T1000 (cell line): ENCODE measurements at regions not wholly inside any gene's neighbourhood (a gene's known extent, or its start where the extent isn't known, plus 50 kb on each side); places are given as distances from the start of the nearest gene placed in this dataset.

Experiments
- DNase-seq: peaks from one replicate; lab custom pipeline; 2025; ENCODE audit warnings: mixed read lengths; lab: John Stamatoyannopoulos, UW

DNA sequence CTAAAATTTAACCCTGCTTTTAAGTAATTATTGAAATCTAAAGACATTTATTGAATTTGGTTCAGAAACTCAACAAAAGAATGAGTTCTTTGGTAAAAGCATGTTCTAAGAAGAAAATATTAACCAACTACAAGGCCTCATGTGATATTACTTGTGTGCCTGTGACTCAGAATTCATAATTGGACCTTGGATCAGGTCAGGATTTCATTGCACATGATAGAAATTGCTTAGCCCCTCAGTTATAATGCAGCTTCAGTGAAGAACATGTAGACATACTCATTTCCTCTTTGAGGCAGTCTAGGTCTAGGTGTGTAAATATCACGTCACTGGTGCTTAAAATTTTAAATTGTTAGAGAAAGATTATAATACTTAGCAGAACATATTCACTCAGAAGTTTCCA, 410.0 kb upstream of the SOX9 start:
- no peak for DNase-seq

DNA sequence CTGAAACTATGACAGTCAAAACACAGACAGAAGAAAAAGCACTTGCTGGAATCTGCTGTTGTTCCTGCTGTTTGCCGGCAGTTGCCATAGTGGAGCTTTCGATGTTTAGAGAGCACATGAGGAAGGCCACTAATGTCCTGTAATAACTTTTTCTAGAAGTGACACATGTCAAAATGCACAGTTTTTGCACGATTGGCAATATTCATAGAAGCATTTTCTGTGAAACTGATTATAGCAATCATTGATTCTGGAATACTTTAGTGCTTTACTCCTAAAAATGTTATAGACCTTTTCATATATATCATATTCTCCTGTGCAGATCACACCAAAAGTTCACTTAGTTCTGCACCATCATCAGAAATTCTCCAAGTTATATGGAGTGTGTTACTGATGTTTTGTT, 407.0 kb upstream of the SOX9 start:
- DNase-seq: no peak

DNA sequence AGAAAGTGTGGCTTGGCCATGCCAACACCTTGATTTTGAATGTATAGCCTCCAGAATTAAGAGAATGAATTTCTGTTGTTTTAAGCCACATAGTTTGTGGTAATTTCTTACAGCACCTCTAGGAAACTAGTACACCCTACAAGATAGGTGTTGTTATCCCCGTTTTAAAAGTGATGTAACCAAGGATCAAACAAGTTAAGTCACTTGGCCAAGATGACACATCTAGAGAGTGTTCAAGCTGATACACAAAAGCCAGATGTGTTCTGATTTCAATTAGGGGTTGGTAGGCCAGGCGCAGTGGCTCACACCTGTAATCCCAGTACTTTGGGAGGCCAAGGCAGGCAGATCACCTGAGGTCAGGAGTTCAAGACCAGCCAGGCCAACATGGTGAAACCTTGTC, 396.5 kb upstream of the SOX9 start:
- DNase-seq: no peak

DNA sequence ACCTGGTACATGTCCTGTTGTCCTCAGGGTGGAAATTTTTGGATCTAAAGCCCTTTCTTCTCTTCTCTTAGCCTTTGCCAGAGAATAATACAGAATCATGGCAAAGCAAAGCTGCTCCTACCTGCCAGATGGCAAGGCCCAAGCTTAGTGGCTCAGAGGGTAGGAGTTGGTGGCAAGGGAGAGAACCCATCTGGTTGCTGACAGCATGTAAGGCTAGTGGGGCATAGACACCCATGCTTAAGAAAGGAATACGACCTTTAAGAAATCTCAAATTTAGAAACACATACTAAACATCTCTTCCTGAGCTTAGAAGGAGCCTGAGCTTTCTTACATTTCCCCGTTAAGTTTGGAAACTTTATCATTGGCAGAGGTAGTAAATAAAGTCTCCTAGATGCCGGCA, 395.0 kb upstream of the SOX9 start:
- no peak for DNase-seq

DNA sequence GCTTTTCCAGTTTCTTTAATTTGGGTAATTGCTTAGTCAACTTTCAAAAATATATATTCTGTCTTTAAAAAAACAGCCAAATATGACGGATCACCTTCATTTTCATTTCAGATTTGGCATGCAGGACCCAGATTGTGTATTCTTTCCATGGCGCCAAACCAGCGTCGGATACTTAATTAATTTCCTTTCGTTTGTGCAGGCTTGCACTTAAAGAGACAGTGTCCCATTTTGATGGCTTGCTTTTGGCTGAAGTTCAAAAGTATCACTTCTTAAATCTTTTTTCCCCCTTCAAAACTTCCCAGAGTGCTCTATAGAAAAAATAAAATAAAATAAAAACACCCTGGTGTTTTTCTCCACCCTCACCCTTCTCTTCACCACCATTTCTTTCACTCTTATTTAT, 394.5 kb upstream of the SOX9 start:
- no peak for DNase-seq

DNA sequence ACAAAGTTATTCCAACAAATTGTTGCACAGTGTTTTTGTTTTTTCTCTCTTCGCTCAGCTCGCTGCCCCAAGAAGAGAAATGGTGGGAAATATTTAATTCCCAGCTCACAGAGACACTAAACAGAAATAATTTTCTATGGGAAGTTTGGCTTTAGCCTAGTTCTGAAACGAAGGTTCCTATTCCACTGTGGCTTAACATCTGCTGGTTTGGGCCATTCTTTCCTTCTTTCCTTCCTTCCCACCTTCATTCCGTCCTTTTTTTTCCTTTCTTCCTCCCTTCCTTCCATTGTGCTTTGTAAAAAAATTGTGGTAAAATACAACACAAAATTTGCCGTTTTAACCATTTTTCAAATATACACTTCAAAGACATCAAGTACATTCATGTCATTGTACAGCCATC, 393.5 kb upstream of the SOX9 start:
- DNase-seq: no peak

DNA sequence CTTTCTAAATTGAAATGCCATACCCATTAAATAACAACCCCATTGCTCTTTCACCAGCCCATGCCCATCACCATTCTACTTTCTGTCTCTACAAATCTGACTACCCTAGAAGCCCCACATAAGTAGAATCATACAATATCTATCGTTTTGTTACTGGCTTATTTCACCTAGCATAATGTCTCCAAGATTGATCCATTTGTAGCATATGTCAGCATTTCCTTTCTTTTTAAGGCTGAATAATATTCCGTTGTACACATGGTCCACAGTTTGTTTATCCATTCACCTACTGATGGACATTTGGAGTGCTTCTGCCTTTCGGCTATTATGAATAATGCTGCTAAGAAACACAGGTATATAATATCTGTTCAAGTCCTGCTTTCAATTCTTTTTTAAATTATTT, 393.1 kb upstream of the SOX9 start:
- DNase-seq: no peak

DNA sequence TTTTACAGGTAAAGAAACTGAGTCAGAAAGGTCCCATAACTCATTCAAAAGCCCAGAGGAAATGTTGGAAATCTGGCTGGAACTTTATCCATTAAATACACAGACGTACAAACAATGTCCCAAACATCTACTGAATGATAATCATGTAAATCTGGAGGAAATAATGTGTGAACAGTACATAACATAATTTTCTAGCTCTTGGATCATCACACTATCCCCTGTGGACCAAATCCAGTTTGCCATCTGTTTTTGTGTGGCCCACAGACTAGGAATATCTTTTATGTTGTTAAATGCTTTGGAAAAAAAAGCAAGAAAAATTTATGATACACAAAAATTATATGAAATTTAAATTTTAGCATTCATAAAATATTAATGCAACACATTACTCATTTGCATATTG, 389.9 kb upstream of the SOX9 start:
- DNase-seq: no peak

DNA sequence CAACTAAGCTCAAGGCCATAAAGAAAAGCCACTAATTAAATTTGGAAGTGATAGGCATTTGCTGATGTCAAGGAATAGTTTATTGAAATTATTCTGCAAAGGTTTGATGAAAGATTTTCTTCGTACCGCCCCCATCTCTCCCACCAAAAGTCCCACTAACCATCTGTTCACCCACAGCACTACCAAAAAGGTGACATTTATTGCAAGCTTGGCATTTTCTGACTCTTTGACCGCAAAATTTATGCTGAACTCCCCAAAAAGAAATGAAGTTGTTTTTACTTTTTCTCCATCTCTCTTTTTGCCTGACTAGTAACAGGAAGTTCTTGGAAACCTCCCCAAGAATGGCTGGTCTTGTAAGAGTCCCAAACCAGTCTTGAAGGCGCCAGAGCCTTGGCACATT, 384.9 kb upstream of the SOX9 start:
- no peak for DNase-seq

DNA sequence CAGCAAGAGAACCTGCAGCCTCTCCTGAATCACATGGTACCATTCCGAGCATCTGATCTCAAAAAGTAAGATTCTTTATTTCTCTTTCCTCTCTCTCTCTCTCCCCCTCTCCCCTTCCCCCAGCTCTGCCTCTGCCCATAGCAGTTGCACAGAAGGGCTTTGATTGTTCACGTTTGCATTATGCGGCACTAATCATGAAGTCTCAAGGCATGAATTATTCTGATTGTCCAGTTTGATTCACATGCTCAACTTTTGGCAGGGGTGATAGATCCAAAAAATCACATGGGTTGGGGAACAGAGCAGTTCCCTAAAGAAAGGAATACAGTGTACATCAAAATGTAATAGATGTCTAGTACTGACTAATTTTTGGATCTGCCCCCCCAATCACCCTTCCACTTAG, 380.0 kb upstream of the SOX9 start:
- DNase-seq: no peak

DNA sequence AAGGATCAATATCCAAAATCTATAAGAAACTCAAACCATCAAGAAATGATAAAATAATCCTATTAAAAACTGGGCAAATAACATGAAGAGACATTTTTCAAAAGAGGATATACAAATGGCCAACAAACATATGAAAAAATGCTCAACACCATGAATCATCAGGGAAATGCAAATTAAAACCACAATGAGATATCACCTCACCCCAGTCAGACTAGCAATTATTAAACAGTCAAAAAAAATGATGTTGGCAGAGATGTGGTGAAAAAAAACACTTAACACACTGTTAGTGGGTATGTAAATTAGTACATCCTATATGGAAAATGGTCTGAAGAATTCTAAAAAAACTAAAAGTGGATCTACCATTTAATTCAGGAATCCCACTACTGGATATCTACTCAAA, 379.0 kb upstream of the SOX9 start:
- DNase-seq: no peak

DNA sequence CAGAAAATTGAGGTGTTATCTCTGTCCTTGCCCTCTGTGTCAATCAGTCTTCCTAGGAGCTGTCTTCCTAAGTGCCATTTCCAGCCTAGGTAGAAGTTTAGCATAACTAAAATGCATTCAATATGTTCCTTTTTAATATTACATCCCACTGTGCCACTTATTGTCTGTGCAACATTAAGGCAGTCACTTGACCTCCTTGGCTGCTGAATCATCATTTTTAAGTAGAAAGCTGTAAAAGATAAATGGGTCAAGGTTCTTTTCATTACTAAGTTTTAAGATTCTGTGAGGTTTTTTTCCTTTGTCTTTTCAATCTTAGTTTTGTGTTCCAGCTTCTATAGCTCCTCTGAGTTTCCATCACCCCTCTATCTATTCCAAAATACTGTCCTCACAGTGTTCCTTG, 371.9 kb upstream of the SOX9 start:
- DNase-seq: no peak

DNA sequence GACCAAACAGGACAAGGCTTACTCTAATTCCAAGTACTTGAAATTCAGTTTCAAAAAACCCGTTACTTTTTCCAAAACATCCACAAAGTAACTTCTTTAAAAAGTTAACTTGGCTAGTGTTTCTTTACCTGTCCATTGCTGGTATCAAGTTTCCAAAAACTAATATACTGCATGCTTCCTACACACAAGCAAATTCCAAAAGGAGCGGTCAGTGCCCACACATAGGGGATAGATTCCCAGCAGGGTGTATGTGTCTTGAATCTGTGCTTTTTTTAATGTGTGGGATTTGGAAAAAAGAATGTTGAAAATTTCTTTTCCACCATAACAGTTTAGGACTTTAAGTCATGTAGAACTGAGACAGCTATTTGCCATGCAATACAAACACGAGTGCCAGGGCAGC, 367.8 kb upstream of the SOX9 start:
- no peak for DNase-seq

DNA sequence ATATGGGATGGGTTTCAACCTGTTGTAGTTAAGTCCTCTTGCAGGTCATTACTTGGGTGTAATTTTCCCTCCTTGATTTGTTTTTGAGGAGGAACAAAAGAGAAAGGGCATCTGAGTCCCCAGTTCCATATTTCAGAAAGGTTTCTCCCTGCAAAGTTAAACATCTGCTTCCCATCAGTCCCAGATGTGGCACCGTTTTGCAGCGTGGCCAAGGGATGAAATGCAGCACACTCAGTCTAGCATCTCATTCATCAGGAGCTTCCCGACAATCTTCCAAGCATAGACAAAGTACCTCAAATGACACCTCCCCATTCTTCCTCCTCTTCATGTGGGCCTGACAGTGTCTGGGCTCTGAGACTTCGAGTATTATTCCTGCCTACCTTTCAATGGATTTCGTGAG, 363.7 kb upstream of the SOX9 start:
- no peak for DNase-seq

DNA sequence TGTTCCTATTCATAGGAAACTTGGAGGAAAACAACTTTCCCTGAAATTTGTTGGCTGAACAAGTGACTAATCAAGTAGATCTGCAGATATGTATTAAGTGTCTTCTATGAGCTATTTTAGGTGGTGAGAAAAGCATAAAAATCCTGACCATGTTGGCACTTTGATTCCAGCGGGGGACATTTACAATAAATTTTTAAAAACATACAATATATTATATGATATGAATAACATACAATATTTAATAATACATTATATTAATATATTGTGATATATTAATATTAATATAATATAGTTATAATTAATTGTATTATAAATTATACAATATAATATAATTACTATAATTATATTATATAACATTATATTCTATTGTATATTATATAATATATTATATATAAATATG, 362.9 kb upstream of the SOX9 start:
- no peak for DNase-seq

DNA sequence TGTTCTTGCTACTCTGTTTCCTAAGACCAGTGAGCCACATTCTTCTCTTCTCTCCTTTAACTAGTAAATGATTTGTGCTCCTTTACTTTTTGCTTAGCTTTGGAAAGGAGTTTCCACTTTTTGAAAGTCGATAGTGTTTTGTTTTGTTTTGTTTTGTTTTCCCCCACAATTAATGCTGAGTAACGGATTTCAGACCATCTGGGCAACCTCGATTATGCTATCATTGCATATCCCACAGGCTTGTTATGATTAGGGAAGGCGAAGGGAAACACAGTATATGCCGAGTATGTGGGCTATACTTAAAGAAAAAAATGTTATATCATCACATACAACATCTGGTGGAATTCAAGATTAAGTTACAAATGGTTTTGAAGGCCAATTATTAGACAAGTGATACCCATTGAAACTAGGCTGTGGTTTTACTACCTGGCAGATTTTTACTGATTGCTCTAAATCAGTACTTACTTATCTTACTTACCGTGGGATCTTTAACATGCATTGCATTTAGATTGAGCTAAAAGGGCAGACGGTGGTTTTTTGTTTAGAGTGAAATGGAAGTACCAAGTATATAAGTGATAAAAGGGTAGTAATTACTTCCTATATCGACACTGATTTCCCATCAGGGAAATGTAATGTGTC, 361.3 kb upstream of the SOX9 start:
- DNase-seq: no peak

DNA sequence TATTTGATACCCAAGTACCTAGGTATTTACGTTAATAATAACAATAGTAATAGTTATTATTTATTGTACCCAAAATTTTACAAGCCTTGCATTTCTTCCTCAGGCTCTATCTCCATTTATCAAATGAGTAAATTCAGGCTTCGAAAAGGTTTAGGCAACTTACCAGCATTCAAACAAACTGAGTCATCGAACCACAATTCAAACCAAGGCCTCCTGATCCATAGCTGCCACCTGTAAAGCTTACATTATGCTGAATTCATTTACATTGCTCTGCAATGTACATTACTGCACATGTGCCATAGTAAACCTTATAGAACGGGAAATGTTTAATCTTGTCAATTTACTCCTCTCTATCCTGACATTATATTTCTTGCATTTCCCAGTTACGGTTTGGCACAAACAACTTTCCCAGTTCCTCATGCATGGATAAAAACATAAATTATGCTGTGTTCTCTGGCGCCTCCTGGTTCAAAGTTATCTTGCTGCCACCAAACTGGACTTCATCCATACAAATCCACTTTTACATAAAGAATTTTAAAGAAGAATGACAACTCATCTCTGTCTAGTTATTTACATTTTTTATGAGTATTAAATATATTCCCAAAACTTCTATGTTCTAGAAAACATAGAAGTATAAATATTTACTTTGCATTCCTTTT, 360.6 kb upstream of the SOX9 start:
- no peak for DNase-seq

DNA sequence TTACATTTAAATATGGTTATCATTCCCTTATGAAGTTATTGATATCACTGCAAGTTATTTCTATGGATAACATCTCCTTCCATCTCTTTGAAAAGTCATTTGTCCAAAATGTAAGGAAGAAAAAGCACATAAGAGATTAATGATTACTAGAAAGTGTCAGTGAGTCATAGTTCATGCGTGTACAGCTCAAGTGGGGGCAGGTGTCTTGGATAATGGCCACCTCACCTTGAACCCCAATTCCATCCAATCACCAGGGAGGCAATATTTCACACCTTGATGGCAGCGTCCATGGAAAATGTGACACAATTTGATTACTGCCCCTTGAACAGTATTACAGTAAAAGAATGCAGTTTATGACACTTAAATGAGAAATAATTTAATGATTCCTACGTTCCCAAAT, 358.3 kb upstream of the SOX9 start:
- DNase-seq: no peak

DNA sequence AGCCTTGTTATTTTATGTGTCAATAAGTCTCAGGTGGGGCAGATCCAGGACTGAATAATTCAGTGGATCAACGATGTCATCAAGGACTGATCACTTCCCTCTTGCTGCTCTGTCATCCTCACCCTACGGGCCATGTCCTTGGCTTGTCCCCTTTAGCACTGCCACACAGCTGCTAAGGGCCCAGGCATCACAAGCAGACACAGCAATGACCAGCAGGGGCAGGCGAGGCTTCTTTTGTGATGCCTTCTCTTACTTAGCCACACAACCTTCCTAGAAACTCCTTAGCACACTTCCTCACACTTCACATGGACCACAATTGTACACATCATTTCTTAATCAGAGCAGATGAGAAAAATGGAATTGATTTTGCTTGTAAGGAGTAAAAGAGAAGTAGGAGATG, 356.3 kb upstream of the SOX9 start:
- DNase-seq: no peak

DNA sequence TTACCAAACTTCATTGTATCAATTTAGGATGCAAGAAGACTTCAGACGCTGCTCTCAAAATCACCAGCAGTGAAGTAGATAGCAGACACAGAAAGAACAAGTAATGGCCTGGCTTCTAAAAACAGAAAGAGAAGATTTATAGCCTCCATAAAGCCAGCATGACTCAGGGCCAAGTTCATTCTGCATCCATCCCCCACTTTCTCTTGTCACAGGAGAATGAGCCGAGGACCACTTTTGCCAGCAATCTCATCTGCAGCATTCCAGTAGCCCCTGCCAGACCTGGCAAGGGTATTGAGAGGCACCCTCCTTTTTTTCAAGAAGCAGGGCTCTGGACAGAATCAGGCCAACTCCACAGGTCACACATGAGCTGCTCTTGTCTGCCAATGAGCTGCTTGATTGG, 355.4 kb upstream of the SOX9 start:
- DNase-seq: peak; percentile 1

DNA sequence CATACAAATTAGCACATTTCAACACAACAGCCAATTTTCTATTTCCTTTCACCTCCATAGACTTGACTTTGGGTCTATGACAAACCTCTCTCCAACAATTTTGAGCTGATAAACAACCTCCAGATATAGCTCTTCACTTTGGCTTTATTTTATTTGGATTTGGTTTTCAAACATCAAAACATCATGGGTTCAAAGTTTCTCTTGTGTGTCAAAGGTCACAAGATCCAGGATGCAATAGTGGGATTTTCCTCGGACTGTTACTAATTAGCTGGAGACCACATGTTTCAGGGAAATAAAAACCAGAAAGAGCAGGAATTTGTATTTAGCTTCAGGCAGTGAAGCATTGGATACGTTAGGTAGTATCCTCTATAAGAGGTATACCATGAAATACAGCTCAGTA, 351.0 kb upstream of the SOX9 start:
- no peak for DNase-seq

DNA sequence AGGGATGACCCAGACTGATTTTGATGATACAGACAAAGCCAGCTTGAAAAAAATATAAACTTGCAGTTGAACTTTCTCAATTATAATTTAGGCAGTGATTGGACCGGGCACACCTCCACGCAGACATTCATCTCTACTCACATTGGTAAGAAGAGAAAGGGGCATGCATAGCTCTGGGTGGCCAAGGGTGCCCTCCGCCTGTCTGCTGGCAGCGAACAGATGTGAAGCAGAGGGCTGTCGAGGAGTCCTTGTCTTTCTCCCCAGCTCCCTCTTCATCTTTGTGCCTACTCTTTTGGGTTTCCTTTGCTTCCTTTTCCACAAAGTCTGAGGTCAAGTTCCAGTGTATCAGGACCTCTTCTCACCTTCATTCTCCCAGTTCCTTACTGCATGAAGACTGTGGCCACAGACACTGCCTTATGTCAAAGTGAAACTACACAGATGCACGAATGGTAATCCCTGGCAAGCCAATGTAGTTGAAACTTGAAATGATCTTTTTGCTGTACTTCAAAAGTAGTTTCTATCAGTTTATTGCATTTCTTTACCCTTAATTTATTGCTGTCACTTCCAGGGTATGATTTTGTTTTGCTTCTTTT, 343.7 kb upstream of the SOX9 start:
- DNase-seq: no peak

DNA sequence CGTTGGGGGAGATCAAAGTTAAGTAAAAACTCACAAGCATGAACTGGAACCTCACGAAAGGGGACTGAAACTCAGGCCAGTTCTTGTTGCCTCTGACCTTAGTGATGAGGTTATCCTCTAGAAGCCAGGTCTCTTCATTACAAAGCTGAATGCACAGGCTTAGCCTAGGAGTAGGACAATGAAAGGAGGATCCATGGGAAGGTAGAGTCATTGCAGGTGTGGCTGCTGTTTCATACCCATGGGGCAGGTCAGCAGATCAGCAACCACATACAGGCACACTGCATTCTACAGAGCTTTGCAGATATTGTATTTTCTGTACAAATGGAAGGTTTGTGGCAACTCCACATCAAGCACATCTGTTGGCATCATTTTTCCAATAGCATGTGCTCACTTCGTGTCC, 341.3 kb upstream of the SOX9 start:
- no peak for DNase-seq

DNA sequence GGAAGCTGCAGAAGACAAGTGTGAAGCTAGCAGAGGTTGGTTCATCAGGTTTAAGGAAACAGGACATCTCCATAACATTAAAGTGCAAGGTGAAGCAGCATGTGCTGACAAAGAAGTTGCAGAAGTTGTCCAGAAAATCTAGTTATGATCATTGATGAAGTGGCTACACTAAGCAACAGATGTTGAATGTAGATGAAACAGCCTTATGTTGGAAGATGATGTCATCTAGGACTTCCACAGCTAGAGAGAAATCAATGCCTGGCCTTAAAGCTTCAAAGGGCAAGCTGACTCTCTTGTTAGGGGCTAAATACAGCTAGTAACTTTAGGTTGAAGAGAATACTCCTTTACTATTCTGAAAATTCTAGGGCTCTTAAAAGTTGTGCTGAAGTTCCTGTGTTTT, 340.2 kb upstream of the SOX9 start:
- DNase-seq: no peak
